ENCODE measurements at regions not wholly inside any gene's neighbourhood (a gene's known extent, or its start where the extent isn't known, plus 50 kb on each side); places are given as distances from the start of the nearest gene placed in this dataset.

DNA sequence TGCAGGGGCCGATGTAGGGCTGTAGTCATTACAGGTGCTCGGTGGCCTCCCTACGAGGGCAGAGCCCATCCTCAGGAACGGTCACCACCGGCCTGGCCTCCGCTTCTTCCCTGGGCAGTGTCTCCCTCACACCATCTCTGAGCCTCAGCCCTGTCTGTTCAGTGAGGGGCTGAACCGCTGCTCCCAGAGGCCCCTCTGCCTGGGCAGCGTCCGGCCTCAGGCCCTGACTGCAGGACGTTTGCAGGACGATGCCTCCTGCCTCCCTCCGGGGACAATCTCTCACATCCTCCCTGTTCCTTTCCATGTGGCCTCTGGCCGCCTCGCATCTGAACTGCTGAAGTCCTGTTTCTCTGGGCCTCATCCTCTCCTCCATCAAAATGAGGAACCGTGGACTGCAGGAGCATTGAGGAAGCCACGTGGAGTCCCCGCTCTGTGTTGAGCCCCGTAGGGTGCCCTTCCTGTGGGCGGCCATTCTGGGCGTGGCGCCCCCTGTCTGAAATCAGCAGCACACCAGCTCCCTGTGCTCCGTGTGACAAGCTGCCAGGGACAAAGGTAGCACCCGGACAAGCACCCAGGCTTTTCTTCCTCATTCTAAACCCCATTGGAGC, 933.5 kb downstream of the BRD1 start:
- Histone ChIP-seq H3K4me1 (replicated peaks in 1 of 2) (no peaks in the 10 kb centered on the region), H3K9me3 (replicated peaks in 1 of 3) (no peaks in the 10 kb centered on the region), H3K36me3 (replicated peaks in 1 of 2) (no peaks in the 10 kb centered on the region), H3K27me3 (no peaks in the 10 kb centered on the region), H3K4me3 (no peak overlapping the region), H3K27ac (no peak overlapping the region)
- no peak for TF ChIP-seq POLR2A (IDR thresholded peaks at IDR 0.05)
- TF ChIP-seq, protein P1, sequence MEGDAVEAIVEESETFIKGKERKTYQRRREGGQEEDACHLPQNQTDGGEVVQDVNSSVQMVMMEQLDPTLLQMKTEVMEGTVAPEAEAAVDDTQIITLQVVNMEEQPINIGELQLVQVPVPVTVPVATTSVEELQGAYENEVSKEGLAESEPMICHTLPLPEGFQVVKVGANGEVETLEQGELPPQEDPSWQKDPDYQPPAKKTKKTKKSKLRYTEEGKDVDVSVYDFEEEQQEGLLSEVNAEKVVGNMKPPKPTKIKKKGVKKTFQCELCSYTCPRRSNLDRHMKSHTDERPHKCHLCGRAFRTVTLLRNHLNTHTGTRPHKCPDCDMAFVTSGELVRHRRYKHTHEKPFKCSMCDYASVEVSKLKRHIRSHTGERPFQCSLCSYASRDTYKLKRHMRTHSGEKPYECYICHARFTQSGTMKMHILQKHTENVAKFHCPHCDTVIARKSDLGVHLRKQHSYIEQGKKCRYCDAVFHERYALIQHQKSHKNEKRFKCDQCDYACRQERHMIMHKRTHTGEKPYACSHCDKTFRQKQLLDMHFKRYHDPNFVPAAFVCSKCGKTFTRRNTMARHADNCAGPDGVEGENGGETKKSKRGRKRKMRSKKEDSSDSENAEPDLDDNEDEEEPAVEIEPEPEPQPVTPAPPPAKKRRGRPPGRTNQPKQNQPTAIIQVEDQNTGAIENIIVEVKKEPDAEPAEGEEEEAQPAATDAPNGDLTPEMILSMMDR (IDR thresholded peaks at IDR 0.05) = no peak
- intact Hi-C loops (cut with DNase I) = no loop called here
- WGBS, 4 donors = 50 to 64% (median 62%) methylated on average over 10 to 23 of the region's 23 CpGs
- DNase-seq = peak in 1 of 7 donors; percentile 6

DNA sequence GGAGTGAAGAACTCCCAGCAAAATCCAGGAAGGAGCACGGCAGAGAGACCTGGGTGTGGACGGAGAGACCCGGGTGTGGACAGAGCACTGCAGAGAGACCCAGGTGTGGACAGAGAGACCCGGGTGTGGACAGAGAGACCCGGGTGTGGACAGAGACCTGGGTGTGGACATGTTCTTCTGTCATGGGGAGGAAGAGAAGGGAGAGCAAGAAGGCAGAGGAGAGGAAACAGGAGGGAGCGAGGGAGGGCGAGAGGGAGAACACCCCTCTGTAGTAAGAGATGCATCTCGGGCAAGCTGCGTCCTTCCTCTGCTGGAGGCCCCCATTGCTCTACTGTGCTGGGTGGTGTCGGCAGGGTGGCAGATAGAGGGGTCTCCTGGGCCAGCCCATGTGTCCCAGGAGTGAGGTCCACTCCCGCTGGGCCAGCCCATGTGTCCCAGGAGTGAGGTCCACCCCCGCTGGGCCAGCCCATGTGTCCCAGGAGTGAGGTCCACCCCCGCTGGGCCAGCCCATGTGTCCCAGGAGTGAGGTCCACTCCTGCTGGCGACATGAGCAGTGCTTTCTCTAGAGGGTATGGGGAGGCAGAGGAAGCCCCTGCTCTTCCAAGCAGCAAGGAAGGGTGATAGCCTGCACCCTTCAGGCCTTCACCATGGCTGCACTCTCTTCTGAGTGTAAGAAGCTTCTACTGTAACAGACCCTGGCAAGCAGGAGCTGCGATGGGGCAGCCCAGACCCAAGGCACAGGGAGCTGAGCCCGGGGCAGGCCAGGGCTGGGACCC, 934.2 kb downstream of the BRD1 start:
- H3K4me3 ChIP-seq = no peak overlapping the region
- no peaks in the 10 kb centered on the region for H3K27me3 ChIP-seq
- H3K27ac ChIP-seq = no peak overlapping the region
- no peaks in the 10 kb centered on the region for H3K4me1 ChIP-seq (replicated peaks in 1 of 2)
- H3K9me3 ChIP-seq (replicated peaks in 1 of 3) = no peaks in the 10 kb centered on the region
- peak in 1 of 7 donors; percentile 11 for DNase-seq
- TF ChIP-seq POLR2A (IDR thresholded peaks at IDR 0.05) = no peak
- TF ChIP-seq, protein P1 (IDR thresholded peaks at IDR 0.05) = no peak
- intact Hi-C loops (cut with DNase I) = no loop called here
- no peaks in the 10 kb centered on the region for H3K36me3 ChIP-seq (replicated peaks in 1 of 2)
- 74 to 83% (median 77%) methylated on average over 11 to 16 of the region's 16 CpGs for WGBS, 4 donors

DNA sequence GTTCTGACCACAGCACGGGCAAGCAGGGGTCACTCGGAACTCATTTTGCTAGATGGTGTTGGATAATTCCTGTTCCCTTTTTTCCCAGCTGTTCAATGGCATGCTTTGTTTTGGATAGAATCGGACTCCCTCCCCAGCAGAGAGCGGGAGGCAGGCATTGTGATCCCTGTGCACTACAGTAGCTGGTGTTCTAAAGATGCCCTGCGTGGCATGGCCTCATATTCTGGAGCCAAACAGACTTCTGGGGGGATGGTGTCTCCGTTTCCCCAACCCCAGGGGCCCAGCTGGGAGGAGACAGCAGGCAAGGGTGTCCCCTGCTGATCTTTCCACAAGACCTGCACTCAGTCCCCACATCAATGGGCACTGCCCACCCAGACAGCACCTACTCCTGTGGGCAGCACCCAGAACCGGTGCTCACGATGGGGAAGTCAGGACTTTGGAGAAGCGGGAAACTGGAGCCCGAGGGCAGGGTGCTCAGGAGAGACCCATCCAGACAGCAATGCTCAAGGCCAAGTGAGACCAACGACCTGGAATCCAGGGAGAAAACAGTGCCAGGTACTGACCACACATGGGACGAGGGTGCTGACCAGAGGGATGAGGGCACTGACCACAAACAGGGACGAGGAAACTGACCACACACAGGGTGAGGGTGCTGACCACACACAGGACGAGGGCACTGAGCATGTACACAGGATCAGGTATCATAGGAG, 934.9 kb downstream of the BRD1 start:
- H3K36me3 ChIP-seq (replicated peaks in 1 of 2) = no peaks in the 10 kb centered on the region
- TF ChIP-seq, protein P1 (IDR thresholded peaks at IDR 0.05) = no peak
- no peak for TF ChIP-seq POLR2A (IDR thresholded peaks at IDR 0.05)
- H3K4me1 ChIP-seq (replicated peaks in 1 of 2) = no peaks in the 10 kb centered on the region
- no peak overlapping the region for H3K4me3 ChIP-seq
- H3K9me3 ChIP-seq (replicated peaks in 1 of 3) = no peaks in the 10 kb centered on the region
- no peak overlapping the region for H3K27ac ChIP-seq
- intact Hi-C loops (cut with DNase I) = no loop called here
- DNase-seq = peak in 1 of 7 donors; percentile 33
- WGBS, 4 donors = 62 to 69% (median 67%) methylated on average over 8 to 14 of the region's 14 CpGs
- H3K27me3 ChIP-seq = no peaks in the 10 kb centered on the region

Measured in adrenal gland (tissue), 9 donors.